KG1 (cell line): ENCODE measurements at regions not wholly inside any gene's neighbourhood (a gene's known extent, or its start where the extent isn't known, plus 50 kb on each side); places are given as distances from the start of the nearest gene placed in this dataset.
"Not testable (repeated sequence)": the region's sequence is repeated elsewhere in the genome, so short reads cannot be mapped to it uniquely, and the experiment has no call there.

Experiments used
- DNase-seq: peaks from one replicate; lab custom pipeline; 2025; lab: John Stamatoyannopoulos, UW

- not testable (repeated sequence) for DNase-seq
Measured at GRCh38 chr18:78283425-78283824, 696.2 kb upstream of the SALL3 start.

- DNase-seq: no peak
Measured at GRCh38 chr18:78292618-78293380, 686.8 kb upstream of the SALL3 start.

GRCh38 chr18:78293540-78293939 is 686.1 kb upstream of the SALL3 start:
- no peak for DNase-seq

- no peak for DNase-seq
Measured at GRCh38 chr18:78293940-78294541, 685.6 kb upstream of the SALL3 start.

- DNase-seq: no peak
Measured at GRCh38 chr18:78295262-78295661, 684.4 kb upstream of the SALL3 start.

GRCh38 chr18:78296166-78296565 is 683.5 kb upstream of the SALL3 start:
- DNase-seq: no peak

GRCh38 chr18:78297048-78297447 is 682.6 kb upstream of the SALL3 start:
- DNase-seq: no peak

- no peak for DNase-seq
Measured at GRCh38 chr18:78303519-78304191, 676.0 kb upstream of the SALL3 start.

GRCh38 chr18:78304192-78305164 is 675.1 kb upstream of the SALL3 start:
- DNase-seq: no peak

- DNase-seq: no peak
Measured at GRCh38 chr18:78305789-78306188, 673.8 kb upstream of the SALL3 start.

- no peak for DNase-seq
Measured at GRCh38 chr18:78309307-78309706, 670.3 kb upstream of the SALL3 start.

- no peak for DNase-seq
Measured at GRCh38 chr18:78309924-78310323, 669.7 kb upstream of the SALL3 start.

GRCh38 chr18:78319264-78319663 is 660.4 kb upstream of the SALL3 start:
- DNase-seq: no peak

GRCh38 chr18:78319961-78320360 is 659.7 kb upstream of the SALL3 start:
- no peak for DNase-seq

- DNase-seq: no peak
Measured at GRCh38 chr18:78321402-78321801, 658.2 kb upstream of the SALL3 start.

GRCh38 chr18:78323453-78324197 is 656.0 kb upstream of the SALL3 start:
- DNase-seq: no peak

GRCh38 chr18:78327643-78328042 is 652.0 kb upstream of the SALL3 start:
- no peak for DNase-seq

- DNase-seq: no peak
Measured at GRCh38 chr18:78330766-78331165, 648.9 kb upstream of the SALL3 start.

- no peak for DNase-seq
Measured at GRCh38 chr18:78352910-78353309, 626.7 kb upstream of the SALL3 start.

- no peak for DNase-seq
Measured at GRCh38 chr18:78362198-78362597, 617.4 kb upstream of the SALL3 start.
